ENCODE measurements at regions not wholly inside any gene's neighbourhood (a gene's known extent, or its start where the extent isn't known, plus 50 kb on each side); places are given as distances from the start of the nearest gene placed in this dataset.
A peak's percentile ranks its signal among the peaks of the same experiment; 100 is the strongest.
"Not testable (repeated sequence)": the region's sequence is repeated elsewhere in the genome, so short reads cannot be mapped to it uniquely, and the experiment has no call there.

- DNase-seq: no peak
Observed at GRCh38 chr3:115204475-115204874, 57.4 kb upstream of the ZBTB20 start.

- no peak for DNase-seq
Observed at GRCh38 chr3:115208066-115208750, 61.1 kb upstream of the ZBTB20 start.

- DNase-seq: no peak
Observed at GRCh38 chr3:115211810-115212492, 64.9 kb upstream of the ZBTB20 start.

- no peak for DNase-seq
Observed at GRCh38 chr3:115212615-115213014, 65.5 kb upstream of the ZBTB20 start.

GRCh38 chr3:115213052-115213451 is 66.0 kb upstream of the ZBTB20 start:
- DNase-seq: not testable (repeated sequence)

GRCh38 chr3:115217292-115217677 is 70.2 kb upstream of the ZBTB20 start:
- no peak for DNase-seq

- peak; percentile 41 for DNase-seq
Observed at GRCh38 chr3:115217678-115218451, 70.8 kb upstream of the ZBTB20 start.

- DNase-seq: no peak
Observed at GRCh38 chr3:115218859-115219258, 71.8 kb upstream of the ZBTB20 start.

- DNase-seq: no peak
Observed at GRCh38 chr3:115224687-115225086, 77.6 kb upstream of the ZBTB20 start.

- DNase-seq: no peak
Observed at GRCh38 chr3:115226844-115227445, 79.9 kb upstream of the ZBTB20 start.

- no peak for DNase-seq
Observed at GRCh38 chr3:115227461-115227860, 80.4 kb upstream of the ZBTB20 start.

GRCh38 chr3:115228266-115228665 is 81.2 kb upstream of the ZBTB20 start:
- DNase-seq: no peak

- DNase-seq: no peak
Observed at GRCh38 chr3:115232167-115232566, 85.1 kb upstream of the ZBTB20 start.

- DNase-seq: no peak
Observed at GRCh38 chr3:115233021-115233420, 85.9 kb upstream of the ZBTB20 start.

GRCh38 chr3:115236496-115236895 is 89.4 kb upstream of the ZBTB20 start:
- DNase-seq: no peak

- peak; percentile 95 for DNase-seq
Observed at GRCh38 chr3:115239717-115240116, 92.6 kb upstream of the ZBTB20 start.

- no peak for DNase-seq
Observed at GRCh38 chr3:115244350-115244749, 97.3 kb upstream of the ZBTB20 start.

- DNase-seq: no peak
Observed at GRCh38 chr3:115245438-115245837, 98.3 kb upstream of the ZBTB20 start.

- no peak for DNase-seq
Observed at GRCh38 chr3:115245899-115246298, 98.8 kb upstream of the ZBTB20 start.

GRCh38 chr3:115246461-115247020 is 99.5 kb upstream of the ZBTB20 start:
- DNase-seq: no peak

GRCh38 chr3:115248274-115248673 is 101.2 kb upstream of the ZBTB20 start:
- no peak for DNase-seq

- DNase-seq: no peak
Observed at GRCh38 chr3:115251509-115251908, 104.4 kb upstream of the ZBTB20 start.

- DNase-seq: no peak
Observed at GRCh38 chr3:115252679-115253078, 105.6 kb upstream of the ZBTB20 start.

Data from NCI-H2029 (cell line).